ENCODE measurements at regions not wholly inside any gene's neighbourhood (a gene's known extent, or its start where the extent isn't known, plus 50 kb on each side); places are given as distances from the start of the nearest gene placed in this dataset.
"Not testable (repeated sequence)": the region's sequence is repeated elsewhere in the genome, so short reads cannot be mapped to it uniquely, and the experiment has no call there.

- not testable (repeated sequence) for DNase-seq (ENCODE audit: low read depth); H3K27me3 ChIP-seq (replicated peaks; ENCODE audit: control insufficient read depth, insufficient read depth, low read length); H3K9ac ChIP-seq (ENCODE audit: low read length); H3K4me3 ChIP-seq (ENCODE audit: low read length); H3K36me3 ChIP-seq (ENCODE audit: control insufficient read depth, insufficient read depth, low read length, severe bottlenecking); H3K4me1 ChIP-seq (ENCODE audit: control insufficient read depth, insufficient read depth, low read length)
- peaks cover 28% of the 10 kb centered on the region for H3K9me3 ChIP-seq (ENCODE audit: control insufficient read depth, low read length)
These were observed 432.2 kb upstream of the SGO1 start for GRCh38 chr3:20618181-20618580.

- H3K9ac ChIP-seq (ENCODE audit: low read length); H3K4me3 ChIP-seq (ENCODE audit: low read length); H3K36me3 ChIP-seq (ENCODE audit: control insufficient read depth, insufficient read depth, low read length, severe bottlenecking); DNase-seq (ENCODE audit: low read depth); H3K27me3 ChIP-seq (replicated peaks; ENCODE audit: control insufficient read depth, insufficient read depth, low read length); H3K4me1 ChIP-seq (ENCODE audit: control insufficient read depth, insufficient read depth, low read length): not testable (repeated sequence)
- H3K9me3 ChIP-seq (ENCODE audit: control insufficient read depth, low read length) = peaks cover 41% of the 10 kb centered on the region
These were observed 430.0 kb upstream of the SGO1 start for GRCh38 chr3:20615982-20616381.

- H3K4me1 ChIP-seq (ENCODE audit: control insufficient read depth, insufficient read depth, low read length) = no peaks in the 10 kb centered on the region
- H3K27me3 ChIP-seq (replicated peaks; ENCODE audit: control insufficient read depth, insufficient read depth, low read length) = no peaks in the 10 kb centered on the region
- no peak for DNase-seq (ENCODE audit: low read depth)
- no peaks in the 10 kb centered on the region for H3K36me3 ChIP-seq (ENCODE audit: control insufficient read depth, insufficient read depth, low read length, severe bottlenecking)
- H3K4me3 ChIP-seq (ENCODE audit: low read length) = no peak overlapping the region
- H3K9ac ChIP-seq (ENCODE audit: low read length) = no peak overlapping the region
- peaks cover 32% of the 10 kb centered on the region for H3K9me3 ChIP-seq (ENCODE audit: control insufficient read depth, low read length)
These were observed 422.2 kb upstream of the SGO1 start for GRCh38 chr3:20608054-20608738.

DNA sequence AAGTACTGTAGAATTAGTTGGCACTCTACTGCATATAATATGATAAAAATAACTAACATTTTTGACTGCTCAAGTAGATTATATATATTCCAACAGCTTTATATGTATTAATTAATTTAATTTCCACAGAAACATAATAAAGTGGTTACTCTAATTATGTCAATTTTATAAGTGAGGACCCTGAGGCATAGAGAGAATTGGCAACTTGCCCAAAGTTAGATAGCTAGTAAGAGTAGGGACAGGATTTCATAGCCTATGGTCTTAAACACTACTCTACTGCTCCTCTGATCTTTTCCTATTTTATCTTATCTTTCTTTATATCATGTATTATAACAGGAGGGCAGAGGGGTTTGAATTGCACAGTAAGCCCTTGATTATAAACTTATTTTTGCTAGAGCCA lies 418.7 kb upstream of the SGO1 start:
- Histone ChIP-seq H3K36me3 (ENCODE audit: control insufficient read depth, insufficient read depth, low read length, severe bottlenecking) (no peaks in the 10 kb centered on the region), H3K27me3 (replicated peaks; ENCODE audit: control insufficient read depth, insufficient read depth, low read length) (no peaks in the 10 kb centered on the region), H3K4me3 (ENCODE audit: low read length) (no peak overlapping the region), H3K9me3 (ENCODE audit: control insufficient read depth, low read length) (peaks cover 15% of the 10 kb centered on the region), H3K9ac (ENCODE audit: low read length) (no peak overlapping the region), H3K4me1 (ENCODE audit: control insufficient read depth, insufficient read depth, low read length) (no peaks in the 10 kb centered on the region)
- DNase-seq (ENCODE audit: low read depth) = no peak

GRCh38 chr3:20589275-20589674 lies 403.3 kb upstream of the SGO1 start:
- Histone ChIP-seq H3K9ac (ENCODE audit: low read length) (no peak overlapping the region), H3K27me3 (replicated peaks; ENCODE audit: control insufficient read depth, insufficient read depth, low read length) (no peaks in the 10 kb centered on the region), H3K4me3 (ENCODE audit: low read length) (no peak overlapping the region), H3K36me3 (ENCODE audit: control insufficient read depth, insufficient read depth, low read length, severe bottlenecking) (no peaks in the 10 kb centered on the region), H3K4me1 (ENCODE audit: control insufficient read depth, insufficient read depth, low read length) (no peaks in the 10 kb centered on the region), H3K9me3 (ENCODE audit: control insufficient read depth, low read length) (no peaks in the 10 kb centered on the region)
- DNase-seq (ENCODE audit: low read depth) = no peak

DNA sequence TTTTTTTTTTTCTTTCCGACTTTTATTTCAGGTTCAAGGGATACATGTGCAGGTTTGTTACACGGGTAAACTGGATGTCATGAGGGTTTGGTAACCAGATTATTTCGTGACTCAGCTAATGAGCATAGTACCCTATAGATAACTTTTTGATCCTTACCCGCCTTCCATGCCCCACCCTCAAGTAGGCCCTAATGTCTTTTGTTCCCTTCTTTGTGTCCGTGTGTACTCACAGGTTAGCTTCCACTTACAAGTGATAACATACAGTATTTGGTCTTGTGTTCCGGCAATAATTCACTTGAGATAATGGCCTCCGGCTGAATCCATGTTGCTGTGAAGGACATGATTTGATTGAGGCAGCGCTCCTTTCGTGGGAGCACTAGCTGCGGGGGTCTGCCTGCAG lies 402.8 kb upstream of the SGO1 start:
- Histone ChIP-seq H3K36me3 (ENCODE audit: control insufficient read depth, insufficient read depth, low read length, severe bottlenecking) (no peaks in the 10 kb centered on the region), H3K27me3 (replicated peaks; ENCODE audit: control insufficient read depth, insufficient read depth, low read length) (no peaks in the 10 kb centered on the region), H3K4me3 (ENCODE audit: low read length) (no peak overlapping the region), H3K4me1 (ENCODE audit: control insufficient read depth, insufficient read depth, low read length) (no peaks in the 10 kb centered on the region), H3K9ac (ENCODE audit: low read length) (no peak overlapping the region), H3K9me3 (ENCODE audit: control insufficient read depth, low read length) (no peaks in the 10 kb centered on the region)
- DNase-seq (ENCODE audit: low read depth) = no peak

DNA sequence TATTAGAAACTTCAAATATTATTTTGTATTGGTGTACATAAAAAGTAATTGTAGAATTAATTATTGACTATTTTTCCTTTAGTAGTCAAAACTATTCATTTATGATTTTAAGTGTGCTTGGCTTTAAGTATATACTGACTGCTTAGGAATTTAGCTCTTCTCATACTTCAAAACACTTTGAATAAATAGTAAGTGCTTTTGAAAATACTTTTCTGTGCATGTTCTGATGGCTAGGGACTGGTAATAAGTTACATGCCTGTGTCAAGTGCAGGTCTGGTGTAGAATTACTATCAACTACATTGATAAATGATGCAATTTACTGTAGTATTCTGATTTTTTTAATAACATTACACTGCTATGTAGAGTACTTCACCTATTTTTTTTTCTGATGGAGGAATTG lies 397.6 kb upstream of the SGO1 start:
- Histone ChIP-seq H3K4me1 (ENCODE audit: control insufficient read depth, insufficient read depth, low read length) (no peaks in the 10 kb centered on the region), H3K9me3 (ENCODE audit: control insufficient read depth, low read length) (no peaks in the 10 kb centered on the region)

GRCh38 chr3:20576228-20576627 lies 390.2 kb upstream of the SGO1 start:
- Histone ChIP-seq H3K4me3 (ENCODE audit: low read length) (no peak overlapping the region), H3K9me3 (ENCODE audit: control insufficient read depth, low read length) (no peaks in the 10 kb centered on the region), H3K27me3 (replicated peaks; ENCODE audit: control insufficient read depth, insufficient read depth, low read length) (no peaks in the 10 kb centered on the region), H3K9ac (ENCODE audit: low read length) (no peak overlapping the region), H3K4me1 (ENCODE audit: control insufficient read depth, insufficient read depth, low read length) (peaks cover 17% of the 10 kb centered on the region), H3K36me3 (ENCODE audit: control insufficient read depth, insufficient read depth, low read length, severe bottlenecking) (no peaks in the 10 kb centered on the region)
- DNase-seq (ENCODE audit: low read depth) = peak; percentile 26

More for the DNA sequence above, 397.6 kb upstream of the SGO1 start:
- Histone ChIP-seq H3K9ac (ENCODE audit: low read length) (no peak overlapping the region), H3K36me3 (ENCODE audit: control insufficient read depth, insufficient read depth, low read length, severe bottlenecking) (no peaks in the 10 kb centered on the region), H3K4me3 (ENCODE audit: low read length) (no peak overlapping the region), H3K27me3 (replicated peaks; ENCODE audit: control insufficient read depth, insufficient read depth, low read length) (no peaks in the 10 kb centered on the region)
- no peak for DNase-seq (ENCODE audit: low read depth)

GRCh38 chr3:20575146-20575545 lies 389.1 kb upstream of the SGO1 start:
- H3K27me3 ChIP-seq (replicated peaks; ENCODE audit: control insufficient read depth, insufficient read depth, low read length) = no peaks in the 10 kb centered on the region
- H3K4me3 ChIP-seq (ENCODE audit: low read length) = no peak overlapping the region
- no peaks in the 10 kb centered on the region for H3K36me3 ChIP-seq (ENCODE audit: control insufficient read depth, insufficient read depth, low read length, severe bottlenecking)
- no peak overlapping the region for H3K9ac ChIP-seq (ENCODE audit: low read length)
- H3K4me1 ChIP-seq (ENCODE audit: control insufficient read depth, insufficient read depth, low read length) = peaks cover 17% of the 10 kb centered on the region
- no peaks in the 10 kb centered on the region for H3K9me3 ChIP-seq (ENCODE audit: control insufficient read depth, low read length)
- peak; percentile 7 for DNase-seq (ENCODE audit: low read depth)

GRCh38 chr3:20574746-20575145 lies 388.7 kb upstream of the SGO1 start:
- Histone ChIP-seq H3K9ac (ENCODE audit: low read length) (no peak overlapping the region), H3K9me3 (ENCODE audit: control insufficient read depth, low read length) (no peaks in the 10 kb centered on the region), H3K4me3 (ENCODE audit: low read length) (no peak overlapping the region), H3K27me3 (replicated peaks; ENCODE audit: control insufficient read depth, insufficient read depth, low read length) (no peaks in the 10 kb centered on the region), H3K4me1 (ENCODE audit: control insufficient read depth, insufficient read depth, low read length) (peaks cover 17% of the 10 kb centered on the region), H3K36me3 (ENCODE audit: control insufficient read depth, insufficient read depth, low read length, severe bottlenecking) (no peaks in the 10 kb centered on the region)
- peak; percentile 50 for DNase-seq (ENCODE audit: low read depth)

DNA sequence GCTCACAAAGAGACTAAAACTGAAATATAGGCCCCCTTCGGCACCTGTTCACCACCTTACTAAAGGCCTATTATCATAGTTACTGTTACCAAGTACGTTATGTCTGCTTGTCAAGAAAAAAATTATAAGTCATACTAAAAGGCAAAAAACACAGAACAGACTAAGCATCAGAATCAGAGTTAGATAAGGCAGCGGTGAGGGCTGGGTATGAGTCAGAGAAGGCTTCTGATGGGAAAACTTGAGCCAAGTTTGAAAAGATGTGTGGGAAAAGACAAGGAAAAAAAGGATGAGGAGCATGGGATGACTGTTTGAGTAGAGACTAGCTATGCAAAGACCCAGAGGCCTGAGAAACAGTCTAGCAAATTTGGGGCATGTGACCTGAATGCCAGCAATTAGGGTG lies 387.2 kb upstream of the SGO1 start:
- no peaks in the 10 kb centered on the region for H3K36me3 ChIP-seq (ENCODE audit: control insufficient read depth, insufficient read depth, low read length, severe bottlenecking)
- H3K9ac ChIP-seq (ENCODE audit: low read length) = no peak overlapping the region
- no peaks in the 10 kb centered on the region for H3K9me3 ChIP-seq (ENCODE audit: control insufficient read depth, low read length)
- DNase-seq (ENCODE audit: low read depth) = no peak
- peaks cover 17% of the 10 kb centered on the region for H3K4me1 ChIP-seq (ENCODE audit: control insufficient read depth, insufficient read depth, low read length)
- H3K27me3 ChIP-seq (replicated peaks; ENCODE audit: control insufficient read depth, insufficient read depth, low read length) = no peaks in the 10 kb centered on the region
- no peak overlapping the region for H3K4me3 ChIP-seq (ENCODE audit: low read length)

GRCh38 chr3:20572473-20572872 lies 386.5 kb upstream of the SGO1 start:
- H3K9ac ChIP-seq (ENCODE audit: low read length) = no peak overlapping the region
- no peaks in the 10 kb centered on the region for H3K27me3 ChIP-seq (replicated peaks; ENCODE audit: control insufficient read depth, insufficient read depth, low read length)
- no peak overlapping the region for H3K4me3 ChIP-seq (ENCODE audit: low read length)
- DNase-seq (ENCODE audit: low read depth) = no peak
- H3K9me3 ChIP-seq (ENCODE audit: control insufficient read depth, low read length) = no peaks in the 10 kb centered on the region
- H3K4me1 ChIP-seq (ENCODE audit: control insufficient read depth, insufficient read depth, low read length) = peaks cover 17% of the 10 kb centered on the region
- H3K36me3 ChIP-seq (ENCODE audit: control insufficient read depth, insufficient read depth, low read length, severe bottlenecking) = no peaks in the 10 kb centered on the region
